Hindlimb muscle (tissue), 1 donor: ENCODE measurements at regions not wholly inside any gene's neighbourhood (a gene's known extent, or its start where the extent isn't known, plus 50 kb on each side); places are given as distances from the start of the nearest gene placed in this dataset.
A peak's percentile ranks its signal among the peaks of the same experiment; 100 is the strongest.

ENCODE experiments used
- DNase-seq: peaks from one replicate; pipeline ENCODE4 v3.0.0-alpha.2; 2013

DNA sequence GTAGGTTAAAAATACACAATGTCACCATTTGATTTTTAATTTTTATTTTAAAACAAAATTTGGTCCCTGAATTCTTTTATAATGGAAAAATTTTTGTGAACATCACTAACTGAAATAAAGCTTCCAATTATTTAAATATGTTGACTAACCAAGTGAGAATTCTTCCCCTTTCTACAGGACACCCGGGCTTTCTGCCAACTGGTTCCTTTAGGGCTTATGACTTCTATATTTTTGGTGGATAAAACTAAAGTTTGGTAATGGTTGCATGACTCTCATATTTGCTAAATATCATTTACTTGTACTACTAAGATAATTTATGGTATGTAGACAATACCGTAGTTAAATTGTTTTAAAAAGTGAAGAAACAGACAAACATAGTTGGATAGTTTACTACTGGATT, 291.0 kb upstream of the DOK6 start:
- no peak for DNase-seq

DNA sequence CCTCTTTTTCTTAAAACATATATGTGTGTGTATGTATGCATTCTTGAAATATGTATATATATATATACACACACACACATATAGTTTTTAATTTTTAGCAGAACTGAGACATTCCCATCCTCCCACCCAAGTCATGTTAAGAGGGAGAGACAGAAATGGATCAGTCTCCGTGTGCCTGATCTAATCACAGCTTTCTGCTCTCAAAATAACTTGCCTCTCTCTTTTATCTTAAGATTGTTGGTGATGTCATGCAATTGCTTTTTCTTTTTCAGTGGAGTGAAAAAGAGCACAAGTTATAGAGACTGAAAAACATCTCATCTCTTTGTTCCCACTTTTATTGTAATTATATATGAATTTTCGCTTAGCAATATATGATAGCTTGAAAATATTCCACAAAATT, 279.9 kb upstream of the DOK6 start:
- DNase-seq = no peak

GRCh38 chr18:69123421-69123820, 277.3 kb upstream of the DOK6 start:
- DNase-seq = no peak

- DNase-seq = peak; percentile 43
Observed at GRCh38 chr18:69127873-69128500, 272.7 kb upstream of the DOK6 start.

- DNase-seq = peak; percentile 23
Observed at GRCh38 chr18:69128566-69128965, 272.1 kb upstream of the DOK6 start.

- peak; percentile 4 for DNase-seq
Observed at GRCh38 chr18:69128978-69129377, 271.7 kb upstream of the DOK6 start.

DNA sequence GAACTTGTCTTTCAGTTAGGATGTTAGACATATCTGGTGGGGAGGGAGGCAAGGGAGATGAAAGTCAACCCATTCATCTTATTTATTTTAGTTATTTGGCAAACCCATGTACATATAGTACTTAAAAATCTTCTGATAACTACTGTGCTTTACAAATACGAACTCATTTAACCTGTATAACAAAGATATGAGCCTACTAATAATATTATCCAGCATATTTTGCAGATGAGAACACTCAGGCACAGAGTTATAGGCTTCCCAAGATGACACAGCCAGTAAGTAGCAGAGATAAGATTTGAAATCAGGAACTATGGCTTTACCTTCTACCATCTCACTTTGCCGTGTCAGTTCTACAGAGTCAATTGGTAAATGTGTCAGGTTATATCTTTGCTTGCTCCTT, 262.6 kb upstream of the DOK6 start:
- DNase-seq = no peak

- DNase-seq = no peak
Observed at GRCh38 chr18:69143084-69143483, 257.6 kb upstream of the DOK6 start.

GRCh38 chr18:69152436-69152835, 248.3 kb upstream of the DOK6 start:
- DNase-seq = no peak

- DNase-seq = no peak
Observed at GRCh38 chr18:69157906-69158305, 242.8 kb upstream of the DOK6 start.

DNA sequence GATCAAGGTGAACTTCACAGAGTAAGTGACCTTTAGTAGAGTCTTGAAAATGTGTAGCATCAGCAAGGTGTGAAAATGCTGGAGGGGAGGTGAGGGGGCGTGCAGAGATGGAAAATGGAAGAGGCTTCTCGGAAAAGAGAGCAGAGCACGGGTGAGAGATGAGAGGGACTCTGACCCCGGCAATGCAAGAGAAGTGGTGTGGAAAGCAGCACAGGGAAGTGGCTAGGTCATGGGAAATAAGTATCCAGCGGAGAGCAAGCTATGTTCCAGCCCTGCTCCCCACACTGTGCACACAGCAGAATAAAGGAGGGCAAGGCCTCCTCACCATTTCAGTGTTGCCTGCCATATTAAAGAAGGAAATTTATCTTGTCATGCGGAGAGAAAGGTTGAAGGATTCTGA, 241.7 kb upstream of the DOK6 start:
- DNase-seq = no peak

DNA sequence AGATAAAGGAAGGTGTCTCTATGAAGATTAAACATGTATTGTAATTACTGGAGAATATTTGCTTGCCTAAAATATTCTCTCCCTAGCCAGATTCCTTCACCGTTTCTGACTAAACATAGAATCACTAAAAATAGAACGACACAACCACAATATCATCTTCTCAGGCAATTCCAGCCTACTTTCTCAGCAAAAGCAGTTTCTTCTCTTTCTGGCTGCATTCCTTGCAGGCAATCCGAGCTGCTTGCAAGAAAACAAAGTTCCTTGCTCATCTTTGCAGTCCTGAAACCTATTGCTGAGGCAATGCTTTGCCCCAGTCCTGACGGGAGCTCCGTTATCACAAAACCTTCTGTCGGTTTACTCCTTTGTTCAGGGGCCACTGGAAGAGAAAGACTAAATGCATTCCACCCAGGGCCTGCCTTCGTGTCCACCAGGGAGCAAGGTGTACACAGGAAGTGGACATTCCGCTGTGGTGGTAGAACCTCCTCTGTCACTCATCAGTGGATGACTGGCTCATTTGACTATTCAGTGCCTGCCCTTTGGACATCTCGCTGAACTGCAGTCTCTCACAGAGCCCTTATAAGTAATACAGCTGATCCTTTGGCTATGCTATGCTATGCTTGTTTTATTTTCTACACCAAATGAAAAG, 239.2 kb upstream of the DOK6 start:
- DNase-seq = peak; percentile 4

- DNase-seq = no peak
Observed at GRCh38 chr18:69162649-69163048, 238.0 kb upstream of the DOK6 start.

GRCh38 chr18:69172046-69172445, 228.6 kb upstream of the DOK6 start:
- DNase-seq = no peak

- no peak for DNase-seq
Observed at GRCh38 chr18:69175681-69176080, 225.0 kb upstream of the DOK6 start.

DNA sequence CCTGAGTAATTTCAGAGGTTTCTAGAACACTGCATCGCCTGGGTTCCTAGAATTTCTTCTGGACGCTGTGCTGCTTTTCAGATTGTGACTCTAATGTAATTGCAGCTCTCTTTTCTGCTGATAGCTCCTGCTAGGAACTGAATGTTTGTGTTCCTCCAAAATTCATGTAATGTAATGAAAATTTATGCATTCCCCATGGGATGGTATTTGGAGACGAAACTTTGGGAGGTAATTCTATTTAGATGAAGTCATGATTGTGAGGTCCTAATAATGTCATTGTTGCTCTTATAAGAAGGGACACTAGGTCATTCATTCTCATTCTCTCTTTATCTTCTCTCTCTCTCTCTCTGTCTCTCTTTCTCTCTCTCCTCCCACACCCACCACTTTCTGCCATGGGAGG, 223.9 kb upstream of the DOK6 start:
- peak; percentile 10 for DNase-seq

DNA sequence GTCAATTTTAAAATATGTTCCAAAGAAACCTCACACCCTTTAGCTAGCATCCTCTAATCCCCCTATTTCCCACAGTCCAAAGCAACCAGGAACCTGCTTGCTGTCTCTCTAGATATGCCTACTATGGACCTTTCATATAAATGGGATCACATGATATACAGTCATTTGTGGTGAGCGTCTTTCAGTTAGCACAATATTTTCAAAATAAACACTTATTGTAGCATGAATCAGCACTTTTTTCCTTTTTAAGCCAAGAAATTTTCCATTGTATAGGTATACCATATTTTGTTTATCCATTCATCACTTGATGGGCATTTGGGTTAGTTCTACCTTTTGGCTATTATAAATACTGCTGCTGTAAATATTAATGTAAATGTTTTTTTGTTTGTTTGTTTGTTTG, 223.0 kb upstream of the DOK6 start:
- no peak for DNase-seq

DNA sequence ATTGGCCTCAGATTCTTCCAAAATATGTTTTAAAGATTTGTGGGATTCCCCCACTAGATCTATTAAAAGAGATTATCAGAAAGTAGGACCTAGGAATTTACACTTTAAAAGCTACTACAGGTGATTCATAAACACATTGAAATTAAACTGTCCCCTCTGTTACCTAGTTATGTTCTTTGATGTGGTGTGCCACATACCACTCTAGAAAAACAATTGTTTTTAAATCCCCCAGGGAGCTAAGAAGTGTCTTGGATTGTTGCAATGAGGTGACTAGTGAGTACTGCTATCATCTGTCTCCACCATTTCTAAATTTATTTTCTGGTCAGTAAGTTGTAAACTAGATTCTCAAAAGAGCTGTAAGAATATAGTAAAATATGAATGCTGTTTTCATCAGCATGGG, 214.5 kb upstream of the DOK6 start:
- DNase-seq = no peak

DNA sequence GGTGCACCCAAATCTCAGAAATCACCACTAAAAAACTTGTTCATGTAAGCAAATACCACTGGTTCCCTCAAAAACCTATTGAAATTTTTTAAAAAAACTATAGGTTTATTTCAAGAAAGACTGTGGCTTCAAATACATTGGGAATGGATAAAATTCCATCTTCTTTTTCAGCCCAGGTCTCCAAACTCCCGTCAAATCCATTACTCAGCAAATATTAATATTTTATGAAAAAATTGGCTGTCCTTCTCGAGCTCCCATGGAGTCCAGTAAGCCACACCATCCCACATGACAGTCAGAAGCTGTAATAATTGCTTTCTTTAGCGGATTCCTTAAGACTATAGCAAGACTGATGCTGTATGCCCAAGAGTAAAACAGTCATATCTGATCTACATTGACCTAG, 204.4 kb upstream of the DOK6 start:
- DNase-seq = no peak

DNA sequence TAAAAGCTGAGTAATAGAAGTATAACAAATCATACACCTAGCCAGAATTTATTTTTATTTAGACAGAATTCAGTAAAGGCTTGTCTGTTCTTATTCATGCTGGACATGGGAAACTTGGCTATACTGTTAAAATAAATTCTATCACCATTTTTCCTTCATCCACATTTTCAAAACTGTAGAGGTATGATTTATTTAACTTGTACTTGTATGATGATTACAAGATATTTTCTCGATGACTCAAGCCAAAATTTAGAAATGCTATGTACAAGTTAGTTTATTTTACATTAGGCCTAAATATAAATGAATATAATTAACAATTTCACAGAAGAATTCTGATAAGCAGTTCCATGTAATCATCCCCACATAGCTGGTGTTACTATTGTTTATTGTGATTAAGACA, 194.8 kb upstream of the DOK6 start:
- DNase-seq = no peak

DNA sequence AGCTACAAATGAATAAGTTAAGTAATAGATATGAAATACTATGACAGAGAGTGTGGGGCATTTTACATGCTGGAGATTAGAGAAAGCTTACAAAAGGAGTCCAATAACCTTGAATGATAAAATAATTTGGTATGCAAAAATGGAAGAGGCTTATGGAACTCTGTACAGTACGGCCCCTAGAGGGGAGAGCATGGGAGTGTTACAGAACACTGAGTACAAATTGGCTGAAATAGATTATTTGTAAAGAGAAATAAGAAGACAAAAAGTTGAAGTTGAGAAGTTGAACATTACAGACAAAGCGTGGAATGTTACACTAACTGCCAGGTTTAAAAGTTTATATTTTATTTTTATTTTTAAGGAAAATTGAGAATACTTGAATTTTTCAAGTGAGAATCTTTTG, 192.1 kb upstream of the DOK6 start:
- peak; percentile 15 for DNase-seq

GRCh38 chr18:69209761-69210160, 190.9 kb upstream of the DOK6 start:
- no peak for DNase-seq

GRCh38 chr18:69213842-69214241, 186.8 kb upstream of the DOK6 start:
- DNase-seq = no peak

DNA sequence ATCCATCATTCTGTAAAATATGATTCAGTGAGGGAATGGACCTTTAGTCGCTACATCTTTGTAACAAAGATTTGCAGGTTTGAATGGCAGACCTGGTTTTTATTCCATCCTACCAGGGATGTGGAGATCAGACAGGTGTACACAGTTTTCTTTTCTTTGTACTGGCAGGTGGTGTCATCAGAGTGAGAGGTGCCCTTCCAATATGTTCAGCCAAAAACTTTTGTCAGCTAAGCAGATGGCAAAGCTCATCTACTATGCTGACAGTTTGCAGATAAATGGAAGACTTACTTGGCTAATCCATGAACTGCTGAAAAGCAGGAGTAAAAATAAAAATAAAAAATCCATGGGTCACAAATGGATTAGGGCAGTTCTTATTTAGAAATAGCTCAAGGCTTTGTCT, 185.5 kb upstream of the DOK6 start:
- DNase-seq = no peak

DNA sequence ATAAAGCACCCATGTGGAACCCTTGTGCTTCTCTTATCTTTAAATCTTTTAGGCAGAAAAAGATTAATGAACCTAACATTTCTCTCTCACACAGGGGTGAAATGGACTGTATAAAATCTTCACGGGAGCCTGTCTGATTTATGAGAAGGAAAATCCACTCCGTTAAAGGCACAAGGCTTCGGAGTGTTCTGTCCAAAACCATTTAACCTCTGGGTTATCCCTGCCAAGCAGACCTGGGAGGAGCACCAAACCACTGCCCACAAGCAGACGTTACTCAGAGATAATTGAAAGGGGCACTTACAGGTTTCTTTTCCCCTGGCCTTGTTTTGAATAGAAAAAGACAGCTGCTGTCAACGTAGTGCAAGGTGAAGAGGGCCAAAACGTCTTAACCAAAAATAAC, 184.4 kb upstream of the DOK6 start:
- DNase-seq = no peak
